ENCODE measurements at regions not wholly inside any gene's neighbourhood (a gene's known extent, or its start where the extent isn't known, plus 50 kb on each side); places are given as distances from the start of the nearest gene placed in this dataset.

GRCh38 chr2:84317135-84317534 lies 141.9 kb downstream of the SUCLG1 start:
- no peaks in the 10 kb centered on the region for H3K4me1 ChIP-seq
- no peaks in the 10 kb centered on the region for H3K9me3 ChIP-seq
- no peaks in the 10 kb centered on the region for H3K36me3 ChIP-seq
- no peak for DNase-seq
- H3K27me3 ChIP-seq: peaks cover 0 to 38% (median 3%) of the 10 kb centered on the region in 9 donors
- intact Hi-C loops (cut with DNase I): loop anchor here in 1 of 10 donors (5.0 kb wide), 1 partner anchor 295 kb away; no protein-coding TSS in a partner anchor
- TF ChIP-seq POLR2A (IDR thresholded peaks at IDR 0.05): no peak
- TF ChIP-seq CTCF (IDR thresholded peaks at IDR 0.05): no peak
- no peak overlapping the region for H3K27ac ChIP-seq
- no peak overlapping the region for H3K4me3 ChIP-seq
- no peak for ATAC-seq
- 87 to 97% (median 89%) methylated on average over 2 of the region's 2 CpGs for WGBS, 4 donors

GRCh38 chr2:84314901-84315330 lies 144.2 kb downstream of the SUCLG1 start:
- Histone ChIP-seq H3K4me3 (no peak overlapping the region), H3K4me1 (no peaks in the 10 kb centered on the region), H3K27me3 (peaks cover 0 to 26% (median 2%) of the 10 kb centered on the region in 9 donors), H3K36me3 (no peaks in the 10 kb centered on the region), H3K27ac (no peak overlapping the region), H3K9me3 (no peaks in the 10 kb centered on the region)
- intact Hi-C loops (cut with DNase I): loop anchor here in 1 of 10 donors (5.0 kb wide), 1 partner anchor 293 kb away; no protein-coding TSS in a partner anchor
- ATAC-seq: peak; percentile 82 to 92 (median 88)
- peak; percentile 61 to 81 (median 69) for DNase-seq
- WGBS, 4 donors: 5 to 25% (median 20%) methylated on average over 9 to 11 of the region's 11 CpGs
- no peak for TF ChIP-seq POLR2A (IDR thresholded peaks at IDR 0.05)
- TF ChIP-seq CTCF (IDR thresholded peaks at IDR 0.05): peak; percentile 72 to 86 (median 80)

- intact Hi-C loops (cut with DNase I): no loop called here
- no peaks in the 10 kb centered on the region for H3K4me1 ChIP-seq
- no peak for ATAC-seq
- TF ChIP-seq POLR2A (IDR thresholded peaks at IDR 0.05): no peak
- no peak for TF ChIP-seq CTCF (IDR thresholded peaks at IDR 0.05)
- no peak overlapping the region for H3K4me3 ChIP-seq
- no peaks in the 10 kb centered on the region for H3K36me3 ChIP-seq
- no peak overlapping the region for H3K27ac ChIP-seq
- no peaks in the 10 kb centered on the region for H3K9me3 ChIP-seq
- 84 to 97% (median 95%) methylated on average over 5 to 6 of the region's 6 CpGs for WGBS, 4 donors
- DNase-seq: no peak
- H3K27me3 ChIP-seq: peaks cover 0 to 20% (median 2%) of the 10 kb centered on the region in 9 donors
Observed at GRCh38 chr2:84314250-84314649, 144.8 kb downstream of the SUCLG1 start.

- TF ChIP-seq POLR2A (IDR thresholded peaks at IDR 0.05) (no peak), CTCF (IDR thresholded peaks at IDR 0.05) (no peak)
- intact Hi-C loops (cut with DNase I): loop anchor here in 1 of 10 donors (5.0 kb wide), 1 partner anchor 287 kb away; no protein-coding TSS in a partner anchor
- ATAC-seq (no peak), DNase-seq (no peak)
- Histone ChIP-seq H3K4me1 (no peaks in the 10 kb centered on the region), H3K27ac (no peak overlapping the region), H3K9me3 (peaks cover 0 to 16% (median 4%) of the 10 kb centered on the region in 12 donors), H3K36me3 (no peaks in the 10 kb centered on the region), H3K27me3 (peaks cover 0 to 8% (median 0%) of the 10 kb centered on the region in 9 donors), H3K4me3 (no peak overlapping the region)
- 79 to 85% (median 79%) methylated on average over 3 of the region's 3 CpGs for WGBS, 4 donors
Observed at GRCh38 chr2:84309281-84309680, 149.8 kb downstream of the SUCLG1 start.

Measured in heart left ventricle (tissue), 16 donors.